HG03342 (cell line): ENCODE measurements at regions not wholly inside any gene's neighbourhood (a gene's known extent, or its start where the extent isn't known, plus 50 kb on each side); places are given as distances from the start of the nearest gene placed in this dataset.

ENCODE experiments used
- ATAC-seq: cut with Tn5 transposase; IDR thresholded peaks from one replicate; pipeline ENCODE4 v1.9.1; 2021; ENCODE audit warnings: mild to moderate bottlenecking, moderate library complexity; ENCODE audit not compliant: unreplicated experiment

DNA sequence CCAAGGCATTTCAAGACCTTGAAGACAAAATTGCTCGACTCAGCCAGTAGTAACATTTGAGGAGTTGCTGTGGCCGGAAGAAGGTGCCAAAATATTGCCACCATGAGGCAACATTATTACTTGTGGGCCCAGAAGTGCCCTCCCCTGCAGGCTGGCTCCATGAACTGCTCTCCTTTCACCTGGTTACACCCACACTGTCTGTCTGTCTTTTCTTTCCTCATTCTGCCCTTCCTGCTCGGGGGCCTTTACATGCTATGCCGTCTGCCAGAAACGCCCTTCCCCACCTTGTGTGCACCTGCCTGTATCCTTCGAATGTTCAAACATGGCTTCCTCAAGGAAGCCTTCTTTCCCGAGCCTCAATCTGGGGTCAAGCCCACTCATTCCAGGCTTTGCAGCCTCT, 224.2 kb upstream of the DIO3 start:
- ATAC-seq = no peak

DNA sequence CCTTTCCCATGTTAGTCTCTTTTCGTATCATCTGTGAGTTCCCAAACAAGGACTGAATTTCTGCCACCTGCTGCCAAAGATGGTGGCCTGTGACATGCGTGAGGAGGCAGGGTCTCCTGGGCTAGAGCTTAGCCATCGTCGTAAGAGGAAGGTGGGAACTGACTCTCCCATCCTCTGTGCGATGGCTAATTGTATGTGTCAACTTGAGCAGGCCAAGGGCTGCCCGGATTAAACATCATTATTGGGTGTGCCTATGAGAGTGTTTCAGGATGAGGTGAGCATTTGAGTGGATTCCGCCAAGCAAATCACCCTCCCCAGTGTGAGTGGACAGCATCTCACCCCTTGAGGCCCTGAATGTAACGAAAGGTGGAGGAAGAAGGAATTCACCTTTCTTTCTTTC, 220.7 kb upstream of the DIO3 start:
- no peak for ATAC-seq

GRCh38 chr14:101347893-101348777, 213.2 kb upstream of the DIO3 start:
- ATAC-seq = no peak

DNA sequence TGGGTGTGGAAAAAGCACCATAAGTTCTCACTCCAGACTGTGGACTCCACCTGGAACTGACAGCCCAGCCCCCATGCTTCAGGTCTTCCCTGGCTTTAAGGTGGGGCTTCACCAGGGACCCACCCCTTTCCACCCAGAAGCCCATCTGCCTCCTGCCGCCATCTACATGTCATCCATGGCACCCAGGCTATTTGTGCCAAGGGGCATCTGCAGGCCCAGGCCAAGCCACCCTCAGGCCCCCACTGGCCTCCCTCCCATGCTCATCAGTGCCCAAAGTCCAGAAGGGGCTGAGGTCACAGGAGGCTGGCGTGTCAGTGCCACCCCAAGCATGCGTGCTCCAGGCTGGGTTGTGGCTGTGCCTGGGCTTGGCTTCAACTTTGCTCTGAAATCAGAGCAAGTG, 212.2 kb upstream of the DIO3 start:
- ATAC-seq = no peak

DNA sequence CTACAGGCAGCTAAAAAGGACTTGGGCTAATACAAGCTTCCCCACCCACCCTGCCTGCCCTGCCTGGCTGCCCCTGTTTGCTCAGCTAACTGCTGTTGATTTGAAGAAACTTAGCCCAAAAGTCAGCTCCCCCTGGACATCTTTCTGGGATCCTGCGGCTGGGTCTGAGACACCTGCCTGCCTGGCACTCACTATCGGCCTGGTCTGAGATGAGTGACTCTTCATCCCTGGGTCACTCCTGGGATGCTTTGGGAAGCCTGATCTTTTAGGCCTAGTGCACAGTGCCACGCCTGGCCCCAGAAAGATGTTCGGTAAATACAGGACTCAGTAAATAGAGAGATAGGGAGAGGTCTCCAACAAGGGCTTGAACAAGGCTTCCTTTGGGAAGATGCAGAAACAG, 211.3 kb upstream of the DIO3 start:
- ATAC-seq = no peak

DNA sequence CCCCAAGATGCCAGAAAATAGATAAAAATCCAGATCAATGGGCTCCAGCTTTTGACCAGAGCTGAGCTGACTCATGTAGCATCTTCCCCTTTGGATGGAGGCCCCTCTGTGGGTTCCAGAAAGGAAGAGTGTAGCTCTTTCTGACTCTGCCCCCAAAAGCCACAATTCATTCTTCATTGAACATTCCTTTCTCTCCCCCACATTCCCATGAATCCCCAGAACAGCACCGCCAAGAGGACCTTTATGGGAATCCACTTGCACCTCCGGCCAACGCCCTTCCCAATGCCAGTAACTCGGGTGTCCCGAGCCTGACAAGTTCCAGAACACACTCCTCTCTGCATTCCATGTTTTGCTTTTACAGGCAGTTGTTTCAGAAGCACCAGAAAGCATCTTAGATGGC, 210.6 kb upstream of the DIO3 start:
- no peak for ATAC-seq

- no peak for ATAC-seq
These were observed 210.1 kb upstream of the DIO3 start for GRCh38 chr14:101351146-101351545.

- no peak for ATAC-seq
These were observed 209.5 kb upstream of the DIO3 start for GRCh38 chr14:101351769-101352168.

GRCh38 chr14:101352567-101352966, 208.7 kb upstream of the DIO3 start:
- ATAC-seq = no peak

GRCh38 chr14:101353422-101353821, 207.9 kb upstream of the DIO3 start:
- no peak for ATAC-seq

DNA sequence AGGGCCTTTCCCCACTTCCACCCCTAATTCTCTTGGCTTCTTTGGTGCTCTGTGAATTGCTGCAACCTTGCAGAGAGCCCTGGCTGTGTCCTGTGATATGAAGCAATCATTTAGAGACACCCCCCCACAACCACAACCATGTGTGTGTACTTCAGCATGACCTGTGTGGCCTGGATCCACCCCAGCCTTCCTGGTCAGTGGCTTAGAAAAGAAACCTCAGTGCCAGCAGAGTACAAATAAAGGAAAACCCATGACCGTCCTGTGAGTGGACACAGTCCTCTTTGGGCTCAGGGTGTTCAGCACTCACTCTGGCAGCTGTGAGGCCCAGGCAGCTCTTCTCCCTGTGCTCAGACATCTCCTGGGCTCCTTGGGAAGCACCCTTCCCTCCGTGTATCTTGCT, 206.6 kb upstream of the DIO3 start:
- no peak for ATAC-seq

DNA sequence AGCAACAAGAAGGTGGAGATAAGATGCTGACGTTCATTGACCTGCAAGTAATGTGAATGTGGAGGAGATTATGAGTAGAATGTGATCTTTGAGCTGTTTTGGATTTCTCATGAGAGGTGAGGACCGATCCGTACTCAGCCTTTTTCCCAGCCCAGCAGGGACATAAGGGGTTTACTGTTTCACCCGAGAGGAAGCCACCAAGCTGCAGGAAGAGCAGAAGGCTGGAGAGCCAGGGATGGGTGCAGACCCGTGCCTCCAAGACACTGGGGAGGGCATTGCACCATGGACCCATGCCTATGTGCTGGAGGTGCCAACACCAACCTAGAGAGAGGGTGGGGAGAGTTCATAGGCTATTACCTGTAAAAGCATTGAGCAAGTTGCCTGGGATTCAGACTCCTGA, 206.0 kb upstream of the DIO3 start:
- ATAC-seq = no peak

DNA sequence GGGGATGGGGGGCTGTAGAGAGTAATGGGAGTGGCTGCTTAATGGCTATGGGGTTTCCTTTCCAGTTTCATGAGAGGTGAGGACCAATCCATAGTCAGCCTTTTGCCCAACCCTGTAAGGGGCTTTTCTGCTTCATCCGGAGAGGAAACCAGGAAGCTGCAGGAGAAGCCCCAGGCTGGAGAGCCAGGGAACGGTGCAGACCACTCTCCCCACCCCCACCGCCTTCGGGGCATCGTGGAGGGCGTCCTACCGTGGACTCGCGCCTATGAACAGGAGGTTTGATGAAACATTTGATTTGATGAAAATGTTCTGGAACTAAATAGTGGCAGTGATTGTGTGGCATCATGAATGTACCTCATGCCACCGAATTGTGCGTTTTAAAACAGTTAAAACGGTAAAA, 204.3 kb upstream of the DIO3 start:
- ATAC-seq = no peak

GRCh38 chr14:101357559-101358319, 203.6 kb upstream of the DIO3 start:
- ATAC-seq = no peak

- ATAC-seq = no peak
These were observed 202.8 kb upstream of the DIO3 start for GRCh38 chr14:101358320-101359125.

- no peak for ATAC-seq
These were observed 201.9 kb upstream of the DIO3 start for GRCh38 chr14:101359221-101360053.

DNA sequence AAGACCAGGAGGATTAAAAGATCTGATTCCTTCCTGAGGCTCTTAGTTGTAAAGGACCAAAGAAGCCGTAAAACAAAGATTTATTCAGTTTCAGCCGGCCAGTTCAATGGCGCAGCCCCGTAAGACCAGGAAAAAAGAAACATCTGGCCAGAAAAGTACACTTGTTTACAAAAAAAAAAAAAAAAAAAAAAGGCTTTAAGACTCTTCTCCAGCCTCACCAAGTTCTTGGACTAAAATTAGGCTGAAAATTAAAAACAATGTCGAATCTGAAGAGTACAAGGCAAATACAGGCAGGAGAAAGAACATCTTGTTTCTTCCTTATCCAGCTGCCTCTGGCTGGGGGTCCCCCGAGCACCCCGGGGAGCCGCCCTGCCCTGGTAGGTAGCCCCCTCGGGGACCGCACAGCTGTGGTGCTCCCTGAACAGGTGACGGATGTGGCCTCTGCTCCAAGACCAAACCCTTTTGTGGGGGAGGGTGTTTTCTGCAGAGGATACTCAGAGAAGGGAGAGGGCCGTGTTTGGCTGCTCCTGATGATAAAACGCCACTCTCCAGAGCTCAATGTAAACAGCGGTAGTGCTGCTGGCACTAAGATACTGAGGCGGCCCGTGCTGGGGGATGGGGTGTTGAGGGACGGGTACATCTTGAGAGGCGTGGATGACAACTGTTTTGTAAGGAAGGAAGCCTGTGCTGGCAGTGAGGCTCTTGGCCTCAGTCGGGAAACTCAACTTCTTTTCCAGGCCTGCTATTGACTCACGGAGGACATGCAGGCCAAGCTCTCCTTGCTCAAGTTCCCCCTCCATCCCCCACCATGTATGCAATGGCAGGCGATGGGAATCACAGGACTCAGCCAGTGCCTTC, 201.0 kb upstream of the DIO3 start:
- no peak for ATAC-seq

DNA sequence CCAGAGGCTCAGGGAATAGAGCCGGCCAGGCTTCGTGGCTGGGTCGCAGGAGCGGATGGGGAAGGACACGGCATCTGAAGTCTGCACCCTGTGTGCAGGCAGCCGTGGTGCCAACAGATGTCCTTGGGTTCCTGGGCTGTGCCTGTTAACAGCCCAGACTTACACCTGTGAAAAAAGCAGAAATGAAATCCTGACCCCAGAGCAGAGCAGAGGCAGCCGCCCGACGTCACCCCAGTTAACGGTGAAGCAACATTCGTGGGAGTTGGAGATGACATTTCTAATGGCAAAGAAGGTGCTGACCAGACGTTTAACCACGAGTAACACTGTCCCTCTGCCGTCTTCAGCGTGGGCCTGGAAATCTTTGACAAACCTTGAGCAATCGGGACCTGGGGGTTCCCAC, 200.3 kb upstream of the DIO3 start:
- no peak for ATAC-seq
